ENCODE measurements at regions not wholly inside any gene's neighbourhood (a gene's known extent, or its start where the extent isn't known, plus 50 kb on each side); places are given as distances from the start of the nearest gene placed in this dataset.

DNA sequence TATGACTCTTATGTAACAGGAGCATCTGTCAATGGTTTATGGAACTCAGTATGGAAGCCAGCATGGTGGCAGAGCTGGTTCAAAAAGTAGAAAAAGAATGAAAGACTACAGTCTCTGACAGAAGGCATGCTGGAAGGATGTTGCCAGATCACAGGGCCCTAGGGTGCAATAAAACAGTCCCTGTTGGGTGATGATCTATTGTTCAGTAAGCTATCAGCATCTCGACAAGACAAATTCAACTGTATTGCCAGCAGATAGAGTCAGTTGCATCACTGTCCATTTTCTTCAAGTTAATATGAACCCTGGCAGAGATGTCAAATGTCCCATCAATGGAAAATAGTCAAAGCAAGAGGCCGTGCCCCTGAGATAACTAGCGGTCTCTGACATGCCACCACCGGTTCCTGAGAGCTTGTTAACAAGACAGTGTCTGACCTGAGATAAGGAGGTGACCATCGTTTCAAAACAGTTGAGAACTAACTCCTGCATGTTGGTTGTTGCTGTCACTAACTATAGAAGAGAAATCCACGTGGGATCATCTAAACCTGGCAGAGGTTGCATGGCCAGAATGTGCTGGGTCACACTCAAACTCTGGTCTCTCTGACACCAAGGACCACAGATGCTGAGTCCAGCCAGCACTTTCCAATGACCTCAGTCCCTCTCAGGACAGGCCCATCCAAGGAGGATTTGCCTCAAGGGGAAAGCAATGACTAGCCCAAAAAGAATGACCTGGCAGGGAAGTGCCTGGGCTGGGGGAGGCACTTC lies 125.9 kb downstream of the RIPK4 start:
- TF ChIP-seq, protein P1, sequence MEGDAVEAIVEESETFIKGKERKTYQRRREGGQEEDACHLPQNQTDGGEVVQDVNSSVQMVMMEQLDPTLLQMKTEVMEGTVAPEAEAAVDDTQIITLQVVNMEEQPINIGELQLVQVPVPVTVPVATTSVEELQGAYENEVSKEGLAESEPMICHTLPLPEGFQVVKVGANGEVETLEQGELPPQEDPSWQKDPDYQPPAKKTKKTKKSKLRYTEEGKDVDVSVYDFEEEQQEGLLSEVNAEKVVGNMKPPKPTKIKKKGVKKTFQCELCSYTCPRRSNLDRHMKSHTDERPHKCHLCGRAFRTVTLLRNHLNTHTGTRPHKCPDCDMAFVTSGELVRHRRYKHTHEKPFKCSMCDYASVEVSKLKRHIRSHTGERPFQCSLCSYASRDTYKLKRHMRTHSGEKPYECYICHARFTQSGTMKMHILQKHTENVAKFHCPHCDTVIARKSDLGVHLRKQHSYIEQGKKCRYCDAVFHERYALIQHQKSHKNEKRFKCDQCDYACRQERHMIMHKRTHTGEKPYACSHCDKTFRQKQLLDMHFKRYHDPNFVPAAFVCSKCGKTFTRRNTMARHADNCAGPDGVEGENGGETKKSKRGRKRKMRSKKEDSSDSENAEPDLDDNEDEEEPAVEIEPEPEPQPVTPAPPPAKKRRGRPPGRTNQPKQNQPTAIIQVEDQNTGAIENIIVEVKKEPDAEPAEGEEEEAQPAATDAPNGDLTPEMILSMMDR (conservative IDR thresholded peaks at IDR 0.05 in 1 of 2, IDR thresholded peaks at IDR 0.05 in 1 of 2; ENCODE audit: low read depth in 1 of 2, low read length in 2 of 2): no peak
- TF ChIP-seq EZH2 (IDR thresholded peaks at IDR 0.05; ENCODE audit: low read length, missing control alignments): no peak

Data from fibroblast of lung (primary cell).